Astrocyte (in vitro differentiated cells and primary cell): ENCODE measurements at regions not wholly inside any gene's neighbourhood (a gene's known extent, or its start where the extent isn't known, plus 50 kb on each side); places are given as distances from the start of the nearest gene placed in this dataset.

ENCODE experiments used
- CTCF ChIP-seq: IDR thresholded peaks from 2 replicates; pipeline ENCODE4 v1.5.1; 2011; ENCODE audit warnings: low read depth, mild to moderate bottlenecking, inconsistent platforms, low read length, moderate library complexity; ENCODE audit not compliant: insufficient read depth
- EZH2 ChIP-seq: IDR thresholded peaks from 2 replicates; pipeline ENCODE4 v1.6.1; 2012; ENCODE audit warnings: mild to moderate bottlenecking, low read length, inconsistent platforms; ENCODE audit not compliant: insufficient read depth

- TF ChIP-seq EZH2 (no peak), CTCF (no peak)
Observed at GRCh38 chrX:83022020-83022419, 486.1 kb upstream of the POU3F4 start.
